ENCODE measurements at regions not wholly inside any gene's neighbourhood (a gene's known extent, or its start where the extent isn't known, plus 50 kb on each side); places are given as distances from the start of the nearest gene placed in this dataset.

DNA sequence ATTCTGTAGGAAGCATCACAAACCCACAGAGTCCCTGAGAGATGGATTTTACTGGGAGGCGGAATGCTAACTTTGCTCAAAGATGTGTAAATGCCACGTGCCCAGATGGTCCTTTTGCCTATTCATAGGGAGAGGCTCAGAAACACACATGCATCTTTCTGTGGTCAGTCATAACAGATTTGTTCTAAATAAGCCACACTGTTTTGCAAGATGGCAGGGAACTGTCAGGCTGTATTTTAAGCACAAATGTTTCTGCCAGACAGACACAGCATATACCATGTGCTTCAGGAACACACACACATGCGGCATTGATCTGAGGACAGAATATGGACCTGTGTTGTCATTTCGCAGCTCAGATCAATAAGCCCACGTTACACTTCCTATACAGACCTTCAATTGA, 312.0 kb downstream of the GPD2 start:
- Histone ChIP-seq H3K36me3 (ENCODE audit: control insufficient read depth in 2 of 2, extremely low read depth in 1 of 2, insufficient read depth in 2 of 2, low read length in 2 of 2) (no peaks in the 10 kb centered on the region), H3K9ac (replicated peaks; ENCODE audit: extremely low read depth, insufficient read depth, low read length) (no peak overlapping the region), H3K79me2 (ENCODE audit: control insufficient read depth, insufficient read depth, low read length) (no peaks in the 10 kb centered on the region), H3K9me1 (replicated peaks; ENCODE audit: control insufficient read depth, extremely low read depth, insufficient read depth, low read length) (no peaks in the 10 kb centered on the region), H3K27ac (ENCODE audit: insufficient read depth, low read depth, low read length) (no peak overlapping the region), H4K20me1 (replicated peaks; ENCODE audit: control insufficient read depth, extremely low read depth, insufficient read depth, low read length) (no peaks in the 10 kb centered on the region), H3K27me3 (ENCODE audit: control insufficient read depth in 2 of 2, insufficient read depth in 2 of 2, low read length in 2 of 2) (no peaks in the 10 kb centered on the region), H3K9me3 (replicated peaks; ENCODE audit: control insufficient read depth, insufficient read depth, low read length) (no peaks in the 10 kb centered on the region), H3K4me3 (replicated peaks in 1 of 3; ENCODE audit: insufficient read depth in 1 of 3, low read depth in 1 of 3, low read length in 3 of 3) (no peak overlapping the region), H2AFZ (ENCODE audit: low read depth, low read length) (no peak overlapping the region), H3K4me2 (ENCODE audit: insufficient read depth, low read length) (no peak overlapping the region), H3K4me1 (ENCODE audit: control insufficient read depth, extremely low read depth, insufficient read depth, low read length) (no peaks in the 10 kb centered on the region)
- no TSS peak for BruUV-seq (replicated peaks)
- dilution Hi-C loops (cut with MboI; ENCODE audit: extremely low pct_ligation_motif_present, low sequenced_read_pairs) (no loop called here), intact Hi-C loops (cut with micrococcal nuclease) (no loop called here)
- FAIRE-seq, result no peak
- DNase-seq (ENCODE audit: low read depth, low spot score), result no peak
- ChIA-PET POLR2A (no interaction called here), CTCF (no interaction called here)
- TF ChIP-seq EZH2 (IDR thresholded peaks at IDR 0.05; ENCODE audit: borderline replicate concordance, low read depth, low read length, severe bottlenecking) (no peak), FOS (IDR thresholded peaks at IDR 0.05; ENCODE audit: borderline replicate concordance, insufficient read depth, low read length) (no peak)

GRCh38 chr2:156752042-156752441, 315.9 kb downstream of the GPD2 start:
- no peaks in the 10 kb centered on the region for H3K36me3 ChIP-seq (ENCODE audit: control insufficient read depth in 2 of 2, extremely low read depth in 1 of 2, insufficient read depth in 2 of 2, low read length in 2 of 2)
- POLR2A ChIA-PET, result no interaction called here
- dilution Hi-C loops (cut with MboI; ENCODE audit: extremely low pct_ligation_motif_present, low sequenced_read_pairs), result no loop called here

More at GRCh38 chr2:156752042-156752441, 315.9 kb downstream of the GPD2 start:
- Histone ChIP-seq H3K9me3 (replicated peaks; ENCODE audit: control insufficient read depth, insufficient read depth, low read length) (no peaks in the 10 kb centered on the region), H3K9ac (replicated peaks; ENCODE audit: extremely low read depth, insufficient read depth, low read length) (no peak overlapping the region), H3K9me1 (replicated peaks; ENCODE audit: control insufficient read depth, extremely low read depth, insufficient read depth, low read length) (no peaks in the 10 kb centered on the region), H3K4me1 (ENCODE audit: control insufficient read depth, extremely low read depth, insufficient read depth, low read length) (no peaks in the 10 kb centered on the region), H4K20me1 (replicated peaks; ENCODE audit: control insufficient read depth, extremely low read depth, insufficient read depth, low read length) (no peaks in the 10 kb centered on the region), H3K27ac (ENCODE audit: insufficient read depth, low read depth, low read length) (no peak overlapping the region), H2AFZ (ENCODE audit: low read depth, low read length) (no peak overlapping the region), H3K4me2 (ENCODE audit: insufficient read depth, low read length) (no peak overlapping the region), H3K4me3 (replicated peaks in 1 of 3; ENCODE audit: insufficient read depth in 1 of 3, low read depth in 1 of 3, low read length in 3 of 3) (no peak overlapping the region), H3K79me2 (ENCODE audit: control insufficient read depth, insufficient read depth, low read length) (no peaks in the 10 kb centered on the region), H3K27me3 (ENCODE audit: control insufficient read depth in 2 of 2, insufficient read depth in 2 of 2, low read length in 2 of 2) (no peaks in the 10 kb centered on the region)
- no TSS peak for BruUV-seq (replicated peaks)
- intact Hi-C loops (cut with micrococcal nuclease), result no loop called here
- FAIRE-seq (no peak), DNase-seq (ENCODE audit: low read depth, low spot score) (no peak)
- TF ChIP-seq POLR2A (IDR thresholded peaks at IDR 0.05; ENCODE audit: low read depth, low read length), result no peak
- no peak for TF ChIP-seq POLR2AphosphoS5 (IDR thresholded peaks at IDR 0.05; ENCODE audit: insufficient read depth, low read depth, low read length)
- no peak for TF ChIP-seq GATA2 (IDR thresholded peaks at IDR 0.05; ENCODE audit: insufficient read depth, insufficient read length, low read depth, low read length)
- TF ChIP-seq CTCF (IDR thresholded peaks at IDR 0.05; ENCODE audit: extremely low read depth in 1 of 2, insufficient read depth in 1 of 2, low read depth in 1 of 2, low read length in 2 of 2), result no peak
- no peak for TF ChIP-seq EZH2 (IDR thresholded peaks at IDR 0.05; ENCODE audit: borderline replicate concordance, low read depth, low read length, severe bottlenecking)
- CTCF ChIA-PET, result no interaction called here

Data from endothelial cell of umbilical vein (primary cell).